ENCODE measurements at regions not wholly inside any gene's neighbourhood (a gene's known extent, or its start where the extent isn't known, plus 50 kb on each side); places are given as distances from the start of the nearest gene placed in this dataset.

GRCh38 chr15:53389271-53390037, 370.0 kb downstream of the WDR72 start:
- Histone ChIP-seq H4K20me1 (ENCODE audit: insufficient read depth) (no peaks in the 10 kb centered on the region), H3K4me3 (ENCODE audit: low read depth in 2 of 2, low read length in 1 of 2) (no peak overlapping the region), H3K4me1 (ENCODE audit: control insufficient read depth in 1 of 2, insufficient read depth in 2 of 2, low read depth in 1 of 2, low read length in 1 of 2) (no peaks in the 10 kb centered on the region), H3K79me2 (ENCODE audit: insufficient read depth) (no peaks in the 10 kb centered on the region), H3K4me2 (no peak overlapping the region), H3K9me2 (no peaks in the 10 kb centered on the region), H3K27me3 (ENCODE audit: insufficient read depth) (no peaks in the 10 kb centered on the region; the same call in 1 of the 2 replicates), H3F3A (replicated peaks; ENCODE audit: insufficient read depth) (no peaks in the 10 kb centered on the region), H2AFZ (ENCODE audit: low read depth) (no peak overlapping the region), H3K9me3 (no peaks in the 10 kb centered on the region), H3K27ac (ENCODE audit: low read depth in 2 of 2, low read length in 1 of 2) (no peak overlapping the region), H3K9ac (no peak overlapping the region), H3K36me3 (replicated peaks in 1 of 2; ENCODE audit: control insufficient read depth in 1 of 2, insufficient read depth in 2 of 2, low read length in 1 of 2) (no peaks in the 10 kb centered on the region)
- no peak for TF ChIP-seq RAD21 (IDR thresholded peaks at IDR 0.05; ENCODE audit: low read length)
- no peak for TF ChIP-seq IRF3 (IDR thresholded peaks at IDR 0.05; ENCODE audit: low read depth, low read length)
- TF ChIP-seq CTCF (IDR thresholded peaks at IDR 0.05) = no peak
- no peak for TF ChIP-seq NRF1 (IDR thresholded peaks at IDR 0.05; ENCODE audit: low read depth, low read length)
- TF ChIP-seq USF2 (IDR thresholded peaks at IDR 0.05; ENCODE audit: borderline replicate concordance, low read depth, low read length) = no peak
- no peak for TF ChIP-seq TAF1 (IDR thresholded peaks at IDR 0.05; ENCODE audit: borderline replicate concordance, low read depth, low read length)
- no peak for TF ChIP-seq GATA2 (CRISPR knock-in tag; IDR thresholded peaks at IDR 0.05)
- no peak for TF ChIP-seq JUND (IDR thresholded peaks at IDR 0.05)
- TF ChIP-seq MAX (IDR thresholded peaks at IDR 0.05; ENCODE audit: low read depth) = no peak
- no peak for TF ChIP-seq PBX3 (IDR thresholded peaks at IDR 0.05)
- TF ChIP-seq USF1 (IDR thresholded peaks at IDR 0.05; ENCODE audit: borderline replicate concordance, low read depth) = no peak
- no peak for TF ChIP-seq ZBTB33 (IDR thresholded peaks at IDR 0.05; ENCODE audit: borderline replicate concordance, low read depth)
- no peak for TF ChIP-seq REST (IDR thresholded peaks at IDR 0.05; ENCODE audit: low read depth, low read length)
- no peak for TF ChIP-seq MXI1 (IDR thresholded peaks at IDR 0.05; ENCODE audit: low read depth, low read length)
- no peak for TF ChIP-seq TEAD4 (IDR thresholded peaks at IDR 0.05; ENCODE audit: borderline replicate concordance, insufficient read depth)
- no peak for TF ChIP-seq FOXM1 (IDR thresholded peaks at IDR 0.05; ENCODE audit: low read depth)
- no peak for TF ChIP-seq RFX5 (IDR thresholded peaks at IDR 0.05; ENCODE audit: low read length)
- no peak for TF ChIP-seq YY1 (IDR thresholded peaks at IDR 0.05; ENCODE audit: low read depth)
- TF ChIP-seq EZH2phosphoT487 (IDR thresholded peaks at IDR 0.05; ENCODE audit: borderline replicate concordance, low read depth) = no peak
- TF ChIP-seq POLR2AphosphoS5 (IDR thresholded peaks at IDR 0.05; ENCODE audit: low read depth, low read length) = no peak
- 27% methylated on average over 13 of the region's 15 CpGs for WGBS (ENCODE audit: low lambda C conversion rate)
- ChIA-PET POLR2A (no interaction called here), CTCF (no interaction called here)
- no peak for DNase-seq

All from SK-N-SH (cell line).